Tibial nerve (tissue), 4 donors: ENCODE measurements at regions not wholly inside any gene's neighbourhood (a gene's known extent, or its start where the extent isn't known, plus 50 kb on each side); places are given as distances from the start of the nearest gene placed in this dataset.

ENCODE experiments used
- DNase-seq, 2 donors: peaks; one replicate each; pipeline ENCODE4 v3.0.0-alpha.2; 2019; ENCODE audit warnings: low spot score in 2 of 2
- H3K27ac ChIP-seq, 4 donors: fragments of 200-600 bp; sonication (generic) in 3 of 4; one replicate each; pipeline ENCODE4 v1.5.1; 2017 to 2019; ENCODE audit warnings: mild to moderate bottlenecking in 1 of 4
- H3K27me3 ChIP-seq, 2 donors: fragments of 200-600 bp; sonication (generic) in 1 of 2; one replicate each; pipeline versions ENCODE4 v1.5.1 to v1.6.0; 2017 to 2019
- H3K36me3 ChIP-seq, 3 donors: fragments of 200-600 bp; sonication (generic); one replicate each; pipeline ENCODE4 v1.5.1; 2018 to 2019
- H3K4me1 ChIP-seq, 4 donors: fragments of 200-600 bp; sonication (generic) in 3 of 4; one replicate each; pipeline ENCODE4 v1.5.1; 2017 to 2019
- H3K4me3 ChIP-seq, 4 donors: fragments of 200-600 bp; sonication (generic) in 3 of 4; one replicate each; pipeline ENCODE4 v1.5.1; 2017 to 2019; ENCODE audit warnings: mild to moderate bottlenecking in 1 of 4, moderate library complexity in 1 of 4
- H3K9me3 ChIP-seq, 4 donors: fragments of 200-600 bp; sonication (generic) in 3 of 4; one replicate each; pipeline ENCODE4 v1.5.1; 2017 to 2019
- EP300 ChIP-seq, 2 donors: sonication (generic); formaldehyde crosslinking; IDR thresholded peaks; one replicate each; pipeline ENCODE4 v1.6.1; 2017; ENCODE audit warnings: antibody characterized with exemption in 2 of 2, mild to moderate bottlenecking in 1 of 2
- POLR2A ChIP-seq, 2 donors: fragments of 450-650 bp; IDR thresholded peaks; one replicate each; pipeline ENCODE4 v1.6.1; 2017; ENCODE audit warnings: antibody characterized with exemption in 2 of 2, mild to moderate bottlenecking in 2 of 2, moderate library complexity in 2 of 2
- WGBS, 2 donors: methylation state at CpG; one replicate each; pipeline ENCODE4 v1.1.5; 2018; 5-methylcytosine and 5-hydroxymethylcytosine counted together
- TF ChIP-seq, protein P1 (sequence below), 5 experiments: fragments of 200-600 bp in 3 of 5; fragments of 450-650 bp in 2 of 5; sonication (generic) in 3 of 5; IDR thresholded peaks; one replicate each; pipeline ENCODE4 v1.5.1; 2016 to 2019; ENCODE audit warnings: antibody characterized with exemption in 5 of 5, mild to moderate bottlenecking in 3 of 5, moderate library complexity in 2 of 5

DNA sequence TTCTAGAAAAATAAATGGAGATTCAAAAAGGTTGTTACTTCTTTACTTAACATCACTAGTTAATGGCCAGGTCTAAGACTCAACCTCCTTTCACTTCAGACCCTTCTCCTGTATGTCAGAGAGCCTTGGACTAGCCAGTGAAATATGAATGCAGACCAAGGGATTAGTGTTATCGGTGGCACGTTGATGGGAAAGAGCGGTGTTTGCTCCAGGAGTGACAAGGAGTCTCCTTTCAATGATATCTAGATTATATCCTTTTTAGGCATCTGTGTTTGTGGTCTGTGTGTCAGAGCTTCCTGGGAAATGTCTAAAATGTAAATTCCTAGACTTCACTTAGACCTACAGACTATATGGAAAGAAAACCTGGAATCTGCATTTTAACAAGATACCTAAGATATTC lies 658.0 kb upstream of the KCNMB2 start:
- WGBS, 2 donors: 85 to 92% methylated on average over 3 of the region's 3 CpGs
- Histone ChIP-seq H3K36me3 (no peaks in the 10 kb centered on the region), H3K27me3 (no peaks in the 10 kb centered on the region), H3K4me3 (no peak overlapping the region), H3K27ac (no peak overlapping the region), H3K4me1 (peaks cover 0 to 2% (median 0%) of the 10 kb centered on the region in 4 donors), H3K9me3 (no peaks in the 10 kb centered on the region)
- no peak for DNase-seq
- no peak for TF ChIP-seq EP300 (IDR thresholded peaks at IDR 0.05)
- TF ChIP-seq, protein P1, sequence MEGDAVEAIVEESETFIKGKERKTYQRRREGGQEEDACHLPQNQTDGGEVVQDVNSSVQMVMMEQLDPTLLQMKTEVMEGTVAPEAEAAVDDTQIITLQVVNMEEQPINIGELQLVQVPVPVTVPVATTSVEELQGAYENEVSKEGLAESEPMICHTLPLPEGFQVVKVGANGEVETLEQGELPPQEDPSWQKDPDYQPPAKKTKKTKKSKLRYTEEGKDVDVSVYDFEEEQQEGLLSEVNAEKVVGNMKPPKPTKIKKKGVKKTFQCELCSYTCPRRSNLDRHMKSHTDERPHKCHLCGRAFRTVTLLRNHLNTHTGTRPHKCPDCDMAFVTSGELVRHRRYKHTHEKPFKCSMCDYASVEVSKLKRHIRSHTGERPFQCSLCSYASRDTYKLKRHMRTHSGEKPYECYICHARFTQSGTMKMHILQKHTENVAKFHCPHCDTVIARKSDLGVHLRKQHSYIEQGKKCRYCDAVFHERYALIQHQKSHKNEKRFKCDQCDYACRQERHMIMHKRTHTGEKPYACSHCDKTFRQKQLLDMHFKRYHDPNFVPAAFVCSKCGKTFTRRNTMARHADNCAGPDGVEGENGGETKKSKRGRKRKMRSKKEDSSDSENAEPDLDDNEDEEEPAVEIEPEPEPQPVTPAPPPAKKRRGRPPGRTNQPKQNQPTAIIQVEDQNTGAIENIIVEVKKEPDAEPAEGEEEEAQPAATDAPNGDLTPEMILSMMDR (IDR thresholded peaks at IDR 0.05): no peak
- TF ChIP-seq POLR2A (IDR thresholded peaks at IDR 0.05): no peak

DNA sequence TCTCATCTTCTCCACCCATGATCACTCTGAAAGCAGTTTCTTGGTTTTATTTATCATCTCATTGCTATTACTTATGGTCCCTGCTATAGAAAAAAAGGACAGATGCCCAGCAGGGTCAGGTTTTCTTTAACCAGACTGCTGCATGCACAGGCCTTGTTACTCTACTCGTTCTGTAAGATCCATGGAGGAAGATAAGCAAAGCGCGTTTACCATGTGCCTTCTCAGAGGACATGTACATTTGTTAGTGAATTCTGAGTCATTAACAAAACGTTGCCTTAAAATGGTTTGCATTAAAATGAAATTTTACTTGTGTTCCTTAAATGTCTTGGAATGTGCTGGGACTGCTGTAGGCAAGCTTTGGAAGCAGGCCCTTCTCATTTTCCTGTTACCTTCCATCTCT lies 657.3 kb upstream of the KCNMB2 start:
- Histone ChIP-seq H3K27ac (no peak overlapping the region), H3K9me3 (no peaks in the 10 kb centered on the region), H3K4me1 (peaks cover 0 to 4% (median 0%) of the 10 kb centered on the region in 4 donors), H3K4me3 (no peak overlapping the region), H3K36me3 (no peaks in the 10 kb centered on the region), H3K27me3 (no peaks in the 10 kb centered on the region)
- TF ChIP-seq, protein P1 (IDR thresholded peaks at IDR 0.05): no peak
- TF ChIP-seq EP300 (IDR thresholded peaks at IDR 0.05) (no peak), POLR2A (IDR thresholded peaks at IDR 0.05) (no peak)
- WGBS, 2 donors: 81 to 89% methylated on average over 4 of the region's 4 CpGs
- DNase-seq: no peak

DNA sequence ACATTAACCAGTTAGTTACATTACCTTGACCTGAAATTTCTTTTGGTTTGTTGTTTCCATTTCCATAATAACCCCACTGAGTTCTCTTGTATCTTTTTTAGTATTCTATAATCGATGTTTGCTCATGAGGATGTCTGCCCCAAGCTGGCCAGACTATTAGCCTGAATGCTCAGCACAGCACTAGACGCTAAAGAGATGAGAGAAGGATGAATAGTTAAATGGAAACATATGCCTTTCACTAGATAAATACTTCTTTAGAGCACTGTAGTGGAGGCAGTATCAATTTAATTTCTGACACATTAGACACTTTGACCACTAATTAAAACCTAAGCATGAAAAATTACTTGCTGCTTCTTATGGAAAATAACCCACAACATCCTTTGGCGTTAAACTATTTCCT lies 654.9 kb upstream of the KCNMB2 start:
- no peaks in the 10 kb centered on the region for H3K9me3 ChIP-seq
- TF ChIP-seq POLR2A (IDR thresholded peaks at IDR 0.05): no peak
- peaks cover 0 to 4% (median 0%) of the 10 kb centered on the region in 4 donors for H3K4me1 ChIP-seq
- WGBS, 2 donors: 71 to 72% methylated on average over 3 of the region's 3 CpGs
- no peak overlapping the region for H3K27ac ChIP-seq
- H3K27me3 ChIP-seq: no peaks in the 10 kb centered on the region
- H3K4me3 ChIP-seq: no peak overlapping the region
- no peak for DNase-seq
- no peaks in the 10 kb centered on the region for H3K36me3 ChIP-seq

DNA sequence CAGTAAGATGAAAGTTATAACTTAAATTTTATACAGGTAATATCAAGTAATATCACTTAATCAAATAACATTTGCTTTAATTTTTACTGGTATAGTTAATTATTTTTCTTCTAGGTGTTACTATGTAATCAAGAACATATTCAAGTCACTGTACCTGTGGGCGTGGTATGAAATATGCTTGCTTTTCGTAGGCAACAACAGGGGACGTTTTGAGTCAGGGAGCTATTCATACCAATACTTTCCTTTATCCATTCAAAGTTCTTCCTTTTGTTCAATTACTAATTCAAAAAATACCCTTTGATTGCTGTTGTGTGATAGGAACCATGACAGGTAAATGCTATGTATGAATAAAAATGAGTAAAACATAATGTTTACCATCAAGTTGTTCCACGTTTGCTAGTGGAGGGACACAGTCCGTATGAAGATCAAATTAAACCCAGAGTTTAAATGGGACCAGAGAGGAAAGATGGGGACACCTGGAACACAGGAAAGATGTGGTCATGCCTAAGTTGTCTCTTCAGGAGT lies 654.0 kb upstream of the KCNMB2 start:
- no peak for DNase-seq
- 90 to 93% methylated on average over 5 of the region's 5 CpGs for WGBS, 2 donors
- Histone ChIP-seq H3K27me3 (no peaks in the 10 kb centered on the region), H3K4me1 (peaks cover 0 to 4% (median 0%) of the 10 kb centered on the region in 4 donors), H3K9me3 (no peaks in the 10 kb centered on the region), H3K27ac (no peak overlapping the region), H3K36me3 (no peaks in the 10 kb centered on the region), H3K4me3 (no peak overlapping the region)
- TF ChIP-seq EP300 (IDR thresholded peaks at IDR 0.05) (no peak), POLR2A (IDR thresholded peaks at IDR 0.05) (no peak)
- TF ChIP-seq, protein P1 (IDR thresholded peaks at IDR 0.05): no peak

DNA sequence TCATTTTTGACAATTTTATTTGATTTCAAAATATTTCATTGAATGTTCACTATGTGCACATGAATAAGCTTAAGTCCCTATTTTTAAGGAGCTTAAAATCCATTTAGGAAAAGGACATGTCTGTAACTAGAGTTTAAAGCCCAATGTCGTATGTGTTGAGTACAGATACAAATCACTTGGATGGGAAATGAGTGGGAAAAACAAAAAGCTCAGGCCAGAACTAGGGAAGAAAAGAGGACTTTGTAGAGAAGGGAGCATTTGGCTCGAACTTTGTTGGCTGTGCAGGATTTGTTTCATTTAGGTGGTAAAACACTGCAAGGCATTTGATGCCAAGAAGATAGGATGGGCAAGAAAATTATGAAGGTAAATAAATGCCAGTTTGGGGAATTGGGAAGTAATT lies 653.1 kb upstream of the KCNMB2 start:
- peaks cover 0 to 4% (median 0%) of the 10 kb centered on the region in 4 donors for H3K4me1 ChIP-seq
- TF ChIP-seq, protein P1 (IDR thresholded peaks at IDR 0.05): no peak
- TF ChIP-seq EP300 (IDR thresholded peaks at IDR 0.05) (no peak), POLR2A (IDR thresholded peaks at IDR 0.05) (no peak)
- 42 to 63% methylated on average over 2 of the region's 2 CpGs for WGBS, 2 donors

DNA sequence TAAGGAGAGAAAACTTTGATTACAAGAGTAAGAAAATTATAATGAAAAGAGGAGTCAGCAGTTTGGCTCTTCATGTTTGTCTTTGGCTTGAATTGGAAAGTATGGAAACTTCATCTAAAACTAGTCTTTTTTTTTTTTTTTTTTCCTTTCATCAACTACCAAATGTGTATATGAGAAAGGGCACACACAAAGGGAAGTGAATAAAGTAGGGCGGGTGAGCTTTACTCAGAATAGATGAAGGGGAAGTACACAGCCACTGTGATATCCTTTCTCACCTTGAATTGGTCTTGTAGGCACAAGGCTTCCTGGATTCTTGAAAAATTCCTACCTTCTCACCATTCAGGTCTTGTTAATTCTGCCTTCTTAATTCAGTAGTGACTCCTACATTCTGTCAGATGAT lies 652.3 kb upstream of the KCNMB2 start:
- no peak for DNase-seq
- 76 to 81% methylated on average over 1 of the region's 1 CpG for WGBS, 2 donors
- H3K27ac ChIP-seq: no peak overlapping the region
- H3K36me3 ChIP-seq: no peaks in the 10 kb centered on the region
- H3K4me3 ChIP-seq: no peak overlapping the region
- no peaks in the 10 kb centered on the region for H3K27me3 ChIP-seq
- TF ChIP-seq EP300 (IDR thresholded peaks at IDR 0.05): no peak
- TF ChIP-seq, protein P1 (IDR thresholded peaks at IDR 0.05): no peak
- no peak for TF ChIP-seq POLR2A (IDR thresholded peaks at IDR 0.05)
- peaks cover 0 to 4% (median 0%) of the 10 kb centered on the region in 4 donors for H3K4me1 ChIP-seq
- H3K9me3 ChIP-seq: no peaks in the 10 kb centered on the region

More for the DNA sequence above, 653.1 kb upstream of the KCNMB2 start:
- no peaks in the 10 kb centered on the region for H3K27me3 ChIP-seq
- no peaks in the 10 kb centered on the region for H3K36me3 ChIP-seq
- H3K9me3 ChIP-seq: no peaks in the 10 kb centered on the region
- no peak overlapping the region for H3K27ac ChIP-seq
- DNase-seq: no peak
- H3K4me3 ChIP-seq: no peak overlapping the region
